CD4-positive, alpha-beta T cell treated with Interleukin-2 at 100 ng/mL for 4 hours (primary cell): ENCODE measurements at regions not wholly inside any gene's neighbourhood (a gene's known extent, or its start where the extent isn't known, plus 50 kb on each side); places are given as distances from the start of the nearest gene placed in this dataset.
"Not testable (repeated sequence)": the region's sequence is repeated elsewhere in the genome, so short reads cannot be mapped to it uniquely, and the experiment has no call there.

ENCODE experiments used
- DNase-seq: peaks from one replicate; pipeline ENCODE4 v3.0.0-alpha.2; 2020; ENCODE audit warnings: low spot score

GRCh38 chr14:51351997-51352396, 112.0 kb downstream of the TMX1 start:
- DNase-seq = no peak

- DNase-seq = no peak
Measured at GRCh38 chr14:51353901-51354300, 113.9 kb downstream of the TMX1 start.

- DNase-seq = no peak
Measured at GRCh38 chr14:51354846-51355245, 114.8 kb downstream of the TMX1 start.

GRCh38 chr14:51356381-51356780, 116.3 kb downstream of the TMX1 start:
- DNase-seq = no peak

- no peak for DNase-seq
Measured at GRCh38 chr14:51357250-51357649, 117.2 kb downstream of the TMX1 start.

- DNase-seq = no peak
Measured at GRCh38 chr14:51360592-51360991, 120.5 kb downstream of the TMX1 start.

- DNase-seq = no peak
Measured at GRCh38 chr14:51365241-51365965, 125.4 kb downstream of the TMX1 start.

- DNase-seq = not testable (repeated sequence)
Measured at GRCh38 chr14:51366460-51366859, 126.4 kb downstream of the TMX1 start.

- not testable (repeated sequence) for DNase-seq
Measured at GRCh38 chr14:51366866-51367599, 127.0 kb downstream of the TMX1 start.

GRCh38 chr14:51367600-51367931, 127.5 kb downstream of the TMX1 start:
- DNase-seq = no peak

- no peak for DNase-seq
Measured at GRCh38 chr14:51368721-51369163, 128.7 kb downstream of the TMX1 start.

- peak; percentile 15 for DNase-seq
Measured at GRCh38 chr14:51369814-51370213, 129.8 kb downstream of the TMX1 start.

- DNase-seq = no peak
Measured at GRCh38 chr14:51370758-51371386, 130.8 kb downstream of the TMX1 start.

- DNase-seq = not testable (repeated sequence)
Measured at GRCh38 chr14:51377186-51377585, 137.1 kb downstream of the TMX1 start.

GRCh38 chr14:51382506-51382905, 142.5 kb downstream of the TMX1 start:
- no peak for DNase-seq

- no peak for DNase-seq
Measured at GRCh38 chr14:51386411-51386810, 146.4 kb downstream of the TMX1 start.

- no peak for DNase-seq
Measured at GRCh38 chr14:51386983-51387735, 147.1 kb downstream of the TMX1 start.

GRCh38 chr14:51392416-51392815, 152.4 kb downstream of the TMX1 start:
- DNase-seq = no peak

- DNase-seq = no peak
Measured at GRCh38 chr14:51394384-51394783, 154.3 kb downstream of the TMX1 start.

GRCh38 chr14:51394804-51395203, 154.8 kb downstream of the TMX1 start:
- no peak for DNase-seq

- no peak for DNase-seq
Measured at GRCh38 chr14:51395361-51395849, 155.4 kb downstream of the TMX1 start.

GRCh38 chr14:51396222-51396815, 156.3 kb downstream of the TMX1 start:
- no peak for DNase-seq
